DND-41 (cell line): ENCODE measurements at regions not wholly inside any gene's neighbourhood (a gene's known extent, or its start where the extent isn't known, plus 50 kb on each side); places are given as distances from the start of the nearest gene placed in this dataset.

Experiments
- ATAC-seq: fragments of 200-7000 bp; cut with Tn5 transposase; 3 replicates; pipeline ENCODE4 v1.9.1; 2021; ENCODE audit warnings: low read depth; ENCODE audit not compliant: insufficient read depth
- DNase-seq: peaks from one replicate; pipeline ENCODE4 v3.0.0-alpha.2; 2020
- H2AFZ ChIP-seq: 2 replicates; pipeline ENCODE4 v1.6.0; 2012; ENCODE audit warnings: low read depth, low read length
- H3K27ac ChIP-seq: 2 replicates; pipeline ENCODE4 v1.5.1; 2012; ENCODE audit warnings: low read length, inconsistent platforms
- H3K27me3 ChIP-seq: fragments of 200-600 bp; sonication (generic); 2 replicates; pipeline ENCODE4 v1.6.0; 2012; ENCODE audit warnings: low read length, mild to moderate bottlenecking, inconsistent platforms; ENCODE audit not compliant: insufficient read depth, poor library complexity
- H3K36me3 ChIP-seq: 2 replicates; pipeline ENCODE4 v1.5.1; 2012; ENCODE audit warnings: low read length, inconsistent platforms; ENCODE audit not compliant: insufficient read depth
- H3K4me1 ChIP-seq: 2 replicates; pipeline ENCODE4 v1.5.1; 2012; ENCODE audit warnings: mild to moderate bottlenecking, low read length; ENCODE audit not compliant: insufficient read depth
- H3K4me2 ChIP-seq: 2 replicates; pipeline ENCODE4 v1.6.0; 2012; ENCODE audit warnings: mild to moderate bottlenecking, moderate library complexity, low read length, inconsistent platforms; ENCODE audit not compliant: insufficient read depth
- H3K4me3 ChIP-seq, 2 experiments: fragments of 200-600 bp in 1 of 2; shearing (Covaris generic) in 1 of 2; 2 replicates each; pipeline ENCODE4 v1.5.1; 2012 to 2016; ENCODE audit warnings: inconsistent platforms in 2 of 2, low read length in 2 of 2, mild to moderate bottlenecking in 2 of 2, low read depth in 1 of 2, moderate library complexity in 1 of 2
- H3K79me2 ChIP-seq: 2 replicates; pipeline ENCODE4 v1.6.0; 2012; ENCODE audit warnings: low read length, inconsistent platforms; ENCODE audit not compliant: insufficient read depth
- H3K9ac ChIP-seq: 2 replicates; pipeline ENCODE4 v1.6.0; 2012; ENCODE audit warnings: low read depth, mild to moderate bottlenecking, inconsistent platforms, low read length, moderate library complexity
- H3K9me3 ChIP-seq: 2 replicates; pipeline ENCODE4 v1.5.1; 2012; ENCODE audit warnings: low read length, moderate library complexity, mild to moderate bottlenecking, inconsistent platforms; ENCODE audit not compliant: insufficient read depth, severe bottlenecking
- H4K20me1 ChIP-seq: 2 replicates; pipeline ENCODE4 v1.6.0; 2012; ENCODE audit warnings: low read length; ENCODE audit not compliant: insufficient read depth
- EZH2 ChIP-seq: IDR thresholded peaks from 3 replicates; pipeline ENCODE4 v1.6.1; 2012; ENCODE audit warnings: borderline replicate concordance, low read depth, mild to moderate bottlenecking, moderate library complexity, low read length, inconsistent platforms; ENCODE audit not compliant: severe bottlenecking
- TF ChIP-seq, protein P1 (sequence below): IDR thresholded peaks from 2 replicates; pipeline ENCODE4 v1.5.1; 2012; ENCODE audit warnings: borderline replicate concordance, low read length, moderate library complexity, mild to moderate bottlenecking; ENCODE audit not compliant: poor library complexity, severe bottlenecking; ENCODE audit errors: extremely low read depth

GRCh38 chr5:124160265-124160664 lies 586.2 kb downstream of the ZNF608 start:
- Histone ChIP-seq H3K36me3 (no peaks in the 10 kb centered on the region; the same call in 1 of the 2 replicates), H3K79me2 (no peaks in the 10 kb centered on the region), H3K4me2 (no peak overlapping the region), H3K27ac (no peak overlapping the region), H4K20me1 (no peaks in the 10 kb centered on the region), H2AFZ (no peak overlapping the region), H3K9me3 (peaks cover 7% of the 10 kb centered on the region), H3K4me1 (peaks cover 57% of the 10 kb centered on the region), H3K4me3 (no peak overlapping the region), H3K27me3 (no peaks in the 10 kb centered on the region), H3K9ac (no peak overlapping the region)
- DNase-seq (no peak), ATAC-seq (no peak)
- TF ChIP-seq, protein P1, sequence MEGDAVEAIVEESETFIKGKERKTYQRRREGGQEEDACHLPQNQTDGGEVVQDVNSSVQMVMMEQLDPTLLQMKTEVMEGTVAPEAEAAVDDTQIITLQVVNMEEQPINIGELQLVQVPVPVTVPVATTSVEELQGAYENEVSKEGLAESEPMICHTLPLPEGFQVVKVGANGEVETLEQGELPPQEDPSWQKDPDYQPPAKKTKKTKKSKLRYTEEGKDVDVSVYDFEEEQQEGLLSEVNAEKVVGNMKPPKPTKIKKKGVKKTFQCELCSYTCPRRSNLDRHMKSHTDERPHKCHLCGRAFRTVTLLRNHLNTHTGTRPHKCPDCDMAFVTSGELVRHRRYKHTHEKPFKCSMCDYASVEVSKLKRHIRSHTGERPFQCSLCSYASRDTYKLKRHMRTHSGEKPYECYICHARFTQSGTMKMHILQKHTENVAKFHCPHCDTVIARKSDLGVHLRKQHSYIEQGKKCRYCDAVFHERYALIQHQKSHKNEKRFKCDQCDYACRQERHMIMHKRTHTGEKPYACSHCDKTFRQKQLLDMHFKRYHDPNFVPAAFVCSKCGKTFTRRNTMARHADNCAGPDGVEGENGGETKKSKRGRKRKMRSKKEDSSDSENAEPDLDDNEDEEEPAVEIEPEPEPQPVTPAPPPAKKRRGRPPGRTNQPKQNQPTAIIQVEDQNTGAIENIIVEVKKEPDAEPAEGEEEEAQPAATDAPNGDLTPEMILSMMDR: no peak
- TF ChIP-seq EZH2: no peak

DNA sequence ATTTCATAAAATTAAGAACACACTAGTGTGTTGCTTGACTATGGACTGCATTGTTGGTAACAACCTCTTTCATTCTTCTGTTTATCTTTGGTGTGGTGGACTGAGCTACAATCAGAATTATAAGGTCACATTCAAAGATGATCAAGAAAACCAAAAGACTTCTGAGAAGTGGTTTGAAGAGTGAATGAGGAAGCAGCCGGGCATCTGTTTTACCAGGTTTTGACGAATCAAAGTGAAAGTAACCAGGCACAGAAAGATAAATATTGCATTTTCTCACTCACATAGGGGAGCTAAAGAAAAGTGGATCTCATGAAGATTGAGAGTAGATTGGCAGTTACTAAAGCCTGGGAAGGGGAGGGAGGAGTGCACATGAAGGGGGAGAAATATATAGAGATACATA lies 589.1 kb downstream of the ZNF608 start:
- Histone ChIP-seq H3K4me1 (peaks cover 33% of the 10 kb centered on the region), H2AFZ (peak overlapping the region; percentile 61), H3K27ac (peak overlapping the region; percentile 69), H3K9me3 (peaks cover 28% of the 10 kb centered on the region), H3K9ac (peak overlapping the region; percentile 38), H4K20me1 (no peaks in the 10 kb centered on the region), H3K27me3 (no peaks in the 10 kb centered on the region), H3K4me2 (peak overlapping the region; percentile 58), H3K4me3 (peak overlapping the region; percentile 13 to 44; a peak in 3 of 4 replicates), H3K36me3 (no peaks in the 10 kb centered on the region; the same call in 1 of the 2 replicates), H3K79me2 (no peaks in the 10 kb centered on the region)
- peak; percentile 88 for ATAC-seq
- peak; percentile 49 for DNase-seq
- TF ChIP-seq, protein P1: no peak
- no peak for TF ChIP-seq EZH2

- H3K4me2 ChIP-seq: peak overlapping the region; percentile 58
These were observed 589.9 kb downstream of the ZNF608 start for GRCh38 chr5:124156415-124156996.

More at GRCh38 chr5:124156415-124156996, 589.9 kb downstream of the ZNF608 start:
- no peak for TF ChIP-seq EZH2
- TF ChIP-seq, protein P1: no peak
- Histone ChIP-seq H4K20me1 (no peaks in the 10 kb centered on the region), H3K79me2 (no peaks in the 10 kb centered on the region), H3K36me3 (no peaks in the 10 kb centered on the region; the same call in 1 of the 2 replicates), H3K27me3 (no peaks in the 10 kb centered on the region), H3K27ac (peak overlapping the region; percentile 69), H3K4me1 (peaks cover 26% of the 10 kb centered on the region), H3K9me3 (peaks cover 28% of the 10 kb centered on the region), H2AFZ (0 out of 2 replicates have a peak overlapping the region, but pooled peaks have one; percentile 61), H3K4me3 (no peak overlapping the region), H3K9ac (no peak overlapping the region)
- DNase-seq (no peak), ATAC-seq (no peak)
